Heart left ventricle (tissue), 16 donors: ENCODE measurements at regions not wholly inside any gene's neighbourhood (a gene's known extent, or its start where the extent isn't known, plus 50 kb on each side); places are given as distances from the start of the nearest gene placed in this dataset.

Source experiments
- ATAC-seq, 4 donors: fragments of 200-7000 bp; cut with Tn5 transposase; one replicate each; pipeline ENCODE4 v1.9.1; 2020 to 2022; ENCODE audit warnings: moderate library complexity in 4 of 4, mild to moderate bottlenecking in 3 of 4, moderate number of reproducible peaks in 1 of 4
- DNase-seq, 5 donors: peaks; one replicate each; pipeline ENCODE4 v3.0.0-alpha.2; 2020
- H3K27ac ChIP-seq, 12 donors: fragments of 200-600 bp; sonication (generic) in 4 of 12; one replicate each; pipeline versions ENCODE4 v1.5.0 to v1.8.0; 2016 to 2022; ENCODE audit warnings: mild to moderate bottlenecking in 2 of 12
- H3K27me3 ChIP-seq, 9 donors: fragments of 200-600 bp; sonication (generic) in 2 of 9; one replicate each; pipeline versions ENCODE4 v1.5.1 to v1.8.0; 2016 to 2022; ENCODE audit warnings: mild to moderate bottlenecking in 3 of 9
- H3K36me3 ChIP-seq, 9 donors: fragments of 200-600 bp; sonication (generic) in 2 of 9; one replicate each; pipeline versions ENCODE4 v1.5.0 to v1.8.0; 2018 to 2022; ENCODE audit warnings: mild to moderate bottlenecking in 2 of 9
- H3K4me1 ChIP-seq, 12 donors: fragments of 200-600 bp; sonication (generic) in 4 of 12; one replicate each; pipeline versions ENCODE4 v1.5.0 to v1.8.0; 2016 to 2022; ENCODE audit warnings: mild to moderate bottlenecking in 3 of 12
- H3K4me3 ChIP-seq, 12 donors: fragments of 200-600 bp; sonication (generic) in 4 of 12; one replicate each; pipeline versions ENCODE4 v1.5.0 to v1.8.0; 2017 to 2022; ENCODE audit warnings: mild to moderate bottlenecking in 9 of 12, moderate library complexity in 4 of 12
- H3K9me3 ChIP-seq, 12 donors: fragments of 200-600 bp; sonication (generic) in 4 of 12; one replicate each; pipeline versions ENCODE4 v1.5.0 to v1.8.0; 2016 to 2022; ENCODE audit warnings: mild to moderate bottlenecking in 1 of 12
- POLR2A ChIP-seq, 2 donors: fragments of 450-650 bp; IDR thresholded peaks; one replicate each; pipeline ENCODE4 v1.6.1; 2017; ENCODE audit warnings: antibody characterized with exemption in 2 of 2, mild to moderate bottlenecking in 2 of 2, moderate library complexity in 2 of 2
- WGBS, 4 donors: extraction: QIAGEN DNeasy Blood & Tissue Kit in 2 of 4; methylation state at CpG; one replicate each; pipeline versions ENCODE4 v1.1.5 to v1.1.7; 2013 to 2018; 5-methylcytosine and 5-hydroxymethylcytosine counted together
- intact Hi-C, 10 donors: fragments of 100-400 bp; cut with DNase I; formaldehyde crosslinking; loops; one replicate each; pipeline versions ENCODE4 v1.11.1 to v1.14.2; 2022
- TF ChIP-seq, protein P1 (sequence below), 12 donors: fragments of 200-600 bp; sonication (generic) in 4 of 12; IDR thresholded peaks; one replicate each; pipeline versions ENCODE4 v1.5.0 to v1.8.0; 2018 to 2022; ENCODE audit warnings: antibody characterized with exemption in 12 of 12, mild to moderate bottlenecking in 5 of 12
- donor health status: ischemic (EF 13 %, LVEDD 7.1; RV severe dilation, severe dysfunction).
- donor health status: healthy with polysubstance abuse.
- donor health status: DM: no; HTN: yes; CAD: no.
- donor health status: DM: no; HTN: no; CAD: no.
- donor health status: ischemic (EF 25% LVEDD 6.9; RV normal size, moderate dysfunction).
- donor health status: ischemic (EF 25% LVEDD 5.7; RV mildly dilated, moderate dysfunction).
- donor health status: healthy.
- donor health status: DM: yes; HTN: yes; CAD: no.
- donor health status: ischemic (EF 35%, LVEDD 5.7; RV mildly dilated, moderate dysfunction).
- donor health status: nonischemic (EF 11% LVEDD 7.7; RV severe dilation, severe dysfunction).
- donor health status: DM: yes; HTN: yes; CAD: no.
- donor health status: PGD.
- donor health status: ischemic (EF 29% LVEDD 5.4; RV normal size, mild dysfunction).
- donor health status: nonischemic (EF 23%, LVEDD 6.1; RV moderate dilation, normal function).

DNA sequence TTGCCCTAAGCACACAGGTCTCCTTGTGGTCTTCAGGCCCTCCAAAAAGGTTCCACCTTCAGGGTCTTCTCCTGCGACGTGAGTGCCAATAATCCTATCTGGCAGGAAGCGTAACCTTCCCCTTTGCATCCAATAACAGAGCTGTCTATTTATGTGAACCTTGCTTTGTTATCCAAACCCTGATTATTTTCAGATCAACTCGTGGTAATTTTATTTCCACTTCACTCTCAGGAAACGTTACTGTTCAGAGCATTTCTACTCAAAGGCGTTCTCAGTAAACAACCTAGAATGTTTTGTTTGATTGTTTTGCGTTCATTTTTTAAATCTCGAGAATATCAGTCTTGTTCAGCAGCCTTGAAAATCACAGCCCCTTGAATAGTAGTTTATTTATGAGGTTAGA, 232.3 kb upstream of the KLF6 start:
- Histone ChIP-seq H3K9me3 (peaks cover 0 to 6% (median 0%) of the 10 kb centered on the region in 12 donors), H3K4me1 (peaks cover 0 to 14% (median 0%) of the 10 kb centered on the region in 12 donors), H3K27ac (no peak overlapping the region), H3K27me3 (no peaks in the 10 kb centered on the region), H3K4me3 (no peak overlapping the region), H3K36me3 (no peaks in the 10 kb centered on the region)
- 65 to 82% (median 76%) methylated on average over 8 of the region's 8 CpGs for WGBS, 4 donors
- no peak for ATAC-seq
- no peak for DNase-seq
- no peak for TF ChIP-seq POLR2A (IDR thresholded peaks at IDR 0.05)
- TF ChIP-seq, protein P1, sequence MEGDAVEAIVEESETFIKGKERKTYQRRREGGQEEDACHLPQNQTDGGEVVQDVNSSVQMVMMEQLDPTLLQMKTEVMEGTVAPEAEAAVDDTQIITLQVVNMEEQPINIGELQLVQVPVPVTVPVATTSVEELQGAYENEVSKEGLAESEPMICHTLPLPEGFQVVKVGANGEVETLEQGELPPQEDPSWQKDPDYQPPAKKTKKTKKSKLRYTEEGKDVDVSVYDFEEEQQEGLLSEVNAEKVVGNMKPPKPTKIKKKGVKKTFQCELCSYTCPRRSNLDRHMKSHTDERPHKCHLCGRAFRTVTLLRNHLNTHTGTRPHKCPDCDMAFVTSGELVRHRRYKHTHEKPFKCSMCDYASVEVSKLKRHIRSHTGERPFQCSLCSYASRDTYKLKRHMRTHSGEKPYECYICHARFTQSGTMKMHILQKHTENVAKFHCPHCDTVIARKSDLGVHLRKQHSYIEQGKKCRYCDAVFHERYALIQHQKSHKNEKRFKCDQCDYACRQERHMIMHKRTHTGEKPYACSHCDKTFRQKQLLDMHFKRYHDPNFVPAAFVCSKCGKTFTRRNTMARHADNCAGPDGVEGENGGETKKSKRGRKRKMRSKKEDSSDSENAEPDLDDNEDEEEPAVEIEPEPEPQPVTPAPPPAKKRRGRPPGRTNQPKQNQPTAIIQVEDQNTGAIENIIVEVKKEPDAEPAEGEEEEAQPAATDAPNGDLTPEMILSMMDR (IDR thresholded peaks at IDR 0.05), result no peak
- intact Hi-C loops, result no loop called here

DNA sequence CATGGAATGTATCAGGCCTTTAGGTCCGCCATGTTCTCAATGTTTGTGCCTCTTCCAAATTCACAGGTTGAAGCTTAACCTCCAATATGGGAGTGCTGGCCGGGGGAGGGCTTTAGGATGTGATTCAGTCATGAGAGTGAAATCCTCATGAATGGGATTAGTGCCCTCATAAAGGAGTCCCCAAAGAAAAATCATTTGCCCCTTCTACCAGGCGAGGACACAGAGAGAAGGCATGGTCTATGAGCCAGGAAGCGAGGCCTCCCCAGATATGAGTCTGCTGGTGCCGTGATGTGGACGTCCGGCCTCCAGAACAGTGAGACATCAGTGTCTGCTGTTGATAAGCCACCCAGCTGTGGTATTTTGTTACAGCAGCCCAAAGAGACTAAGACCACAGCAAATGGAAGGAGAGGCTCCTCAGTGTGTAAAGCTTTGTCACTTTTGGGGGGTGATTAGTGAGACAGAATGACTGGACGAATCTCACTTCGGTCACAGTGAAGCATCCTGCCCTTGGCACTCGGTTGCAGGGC, 231.3 kb upstream of the KLF6 start:
- intact Hi-C loops, result no loop called here
- H3K27ac ChIP-seq, result no peak overlapping the region
- no peak for ATAC-seq
- H3K4me1 ChIP-seq, result peaks cover 0 to 14% (median 0%) of the 10 kb centered on the region in 12 donors
- peaks cover 0 to 6% (median 0%) of the 10 kb centered on the region in 12 donors for H3K9me3 ChIP-seq
- no peak for DNase-seq
- H3K4me3 ChIP-seq, result no peak overlapping the region
- no peaks in the 10 kb centered on the region for H3K36me3 ChIP-seq
- no peak for TF ChIP-seq POLR2A (IDR thresholded peaks at IDR 0.05)
- WGBS, 4 donors, result 88 to 98% (median 96%) methylated on average over 8 to 10 of the region's 10 CpGs
- no peaks in the 10 kb centered on the region for H3K27me3 ChIP-seq

DNA sequence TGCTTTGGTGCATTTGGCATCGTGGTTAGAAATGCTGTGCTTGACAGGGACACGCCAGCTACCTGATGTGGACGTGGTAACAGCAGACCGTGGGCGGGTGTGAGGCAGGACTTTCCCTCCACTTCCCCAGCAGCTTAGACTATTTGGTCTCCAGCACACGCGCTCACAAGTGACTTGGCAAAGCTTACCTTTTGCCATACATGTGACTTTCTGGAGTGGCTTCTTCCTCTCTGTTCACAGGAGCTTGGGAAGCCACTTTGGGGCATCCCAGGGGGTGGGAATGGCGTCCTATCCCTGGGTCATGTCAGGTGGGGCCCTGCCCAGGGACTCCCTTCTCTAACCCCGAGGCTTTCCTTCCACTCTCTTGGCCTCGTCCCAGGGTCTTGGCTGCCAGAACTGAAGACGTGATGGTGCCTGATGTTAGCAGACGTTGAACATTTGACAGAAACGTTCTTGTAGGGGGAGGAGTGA, 228.7 kb upstream of the KLF6 start:
- peak in 3 of 5 donors; percentile 16 to 43 (median 30) for DNase-seq
- intact Hi-C loops, result no loop called here
- Histone ChIP-seq H3K27ac (peak overlapping the region in 1 of 12 donors; percentile 11), H3K27me3 (no peaks in the 10 kb centered on the region), H3K4me3 (peak overlapping the region in 3 of 12 donors; percentile 7 to 21 (median 18)), H3K9me3 (peaks cover 0 to under 1% (median 0%) of the 10 kb centered on the region in 12 donors), H3K36me3 (no peaks in the 10 kb centered on the region), H3K4me1 (peaks cover 0 to 22% (median 0%) of the 10 kb centered on the region in 12 donors)
- ATAC-seq, result peak; percentile 12 to 77 (median 48)
- TF ChIP-seq, protein P1 (IDR thresholded peaks at IDR 0.05), result no peak
- no peak for TF ChIP-seq POLR2A (IDR thresholded peaks at IDR 0.05)
- WGBS, 4 donors, result 33 to 43% (median 40%) methylated on average over 13 of the region's 13 CpGs

DNA sequence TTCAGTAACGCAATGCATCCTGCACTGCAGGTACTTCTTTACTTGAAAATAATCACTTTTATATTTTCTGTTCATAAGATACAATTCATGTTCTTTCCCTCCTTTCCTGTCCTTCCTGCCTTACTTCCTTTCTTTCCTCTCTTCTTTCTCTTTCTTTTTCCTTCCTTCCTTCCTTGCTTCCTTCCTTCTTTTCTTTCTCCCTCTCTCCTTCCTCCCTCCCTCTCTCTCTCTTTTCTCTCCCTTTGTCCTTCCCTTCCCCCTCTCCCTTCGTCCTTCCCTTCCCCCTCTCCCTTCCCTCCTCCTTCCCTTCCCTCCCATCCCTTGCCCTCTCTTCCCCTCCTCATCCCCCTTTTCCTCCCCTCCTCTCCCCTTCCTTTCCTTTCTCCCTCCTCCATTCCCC, 227.8 kb upstream of the KLF6 start:
- DNase-seq (no peak), ATAC-seq (no peak)
- Histone ChIP-seq H3K4me1 (peaks cover 0 to 18% (median 0%) of the 10 kb centered on the region in 12 donors), H3K27me3 (no peaks in the 10 kb centered on the region), H3K36me3 (no peaks in the 10 kb centered on the region), H3K4me3 (no peak overlapping the region), H3K27ac (no peak overlapping the region), H3K9me3 (peaks cover 0 to 7% (median 0%) of the 10 kb centered on the region in 12 donors)
- TF ChIP-seq POLR2A (IDR thresholded peaks at IDR 0.05), result no peak
- TF ChIP-seq, protein P1 (IDR thresholded peaks at IDR 0.05), result no peak
- intact Hi-C loops, result no loop called here
- WGBS, 4 donors, result 82 to 91% (median 83%) methylated on average over 2 of the region's 2 CpGs
